ENCODE measurements at regions not wholly inside any gene's neighbourhood (a gene's known extent, or its start where the extent isn't known, plus 50 kb on each side); places are given as distances from the start of the nearest gene placed in this dataset.

GRCh38 chr16:19980632-19981265 is 92.9 kb downstream of the GPR139 start:
- DNase-seq (ENCODE audit: low read depth in 2 of 2): no peak
- no peak overlapping the region for H3K9ac ChIP-seq (ENCODE audit: insufficient read depth, low read length)
- H3K4me2 ChIP-seq (ENCODE audit: extremely low read depth, insufficient read depth, low read length): no peak overlapping the region
- no peak overlapping the region for H3K4me3 ChIP-seq (replicated peaks in 1 of 4; ENCODE audit: control extremely low read depth in 1 of 4, insufficient read depth in 1 of 4, low read depth in 3 of 4, low read length in 4 of 4)
- H3K9me3 ChIP-seq (ENCODE audit: control insufficient read depth, insufficient read depth, low read depth, low read length): no peaks in the 10 kb centered on the region
- H3K27ac ChIP-seq (ENCODE audit: insufficient read depth, low read length): no peak overlapping the region
- no peaks in the 10 kb centered on the region for H3K4me1 ChIP-seq (ENCODE audit: control insufficient read depth, extremely low read depth, insufficient read depth, low read length)
- H3K79me2 ChIP-seq (ENCODE audit: control insufficient read depth, insufficient read depth, low read length): no peaks in the 10 kb centered on the region
- H4K20me1 ChIP-seq (ENCODE audit: control insufficient read depth, extremely low read depth, insufficient read depth, low read length): no peaks in the 10 kb centered on the region
- no peaks in the 10 kb centered on the region for H3K27me3 ChIP-seq (ENCODE audit: control insufficient read depth, insufficient read depth, low read length)
- H2AFZ ChIP-seq (ENCODE audit: low read length): no peak overlapping the region
- no peaks in the 10 kb centered on the region for H3K36me3 ChIP-seq (ENCODE audit: control insufficient read depth, insufficient read depth, low read length)
- TF ChIP-seq, protein P1, sequence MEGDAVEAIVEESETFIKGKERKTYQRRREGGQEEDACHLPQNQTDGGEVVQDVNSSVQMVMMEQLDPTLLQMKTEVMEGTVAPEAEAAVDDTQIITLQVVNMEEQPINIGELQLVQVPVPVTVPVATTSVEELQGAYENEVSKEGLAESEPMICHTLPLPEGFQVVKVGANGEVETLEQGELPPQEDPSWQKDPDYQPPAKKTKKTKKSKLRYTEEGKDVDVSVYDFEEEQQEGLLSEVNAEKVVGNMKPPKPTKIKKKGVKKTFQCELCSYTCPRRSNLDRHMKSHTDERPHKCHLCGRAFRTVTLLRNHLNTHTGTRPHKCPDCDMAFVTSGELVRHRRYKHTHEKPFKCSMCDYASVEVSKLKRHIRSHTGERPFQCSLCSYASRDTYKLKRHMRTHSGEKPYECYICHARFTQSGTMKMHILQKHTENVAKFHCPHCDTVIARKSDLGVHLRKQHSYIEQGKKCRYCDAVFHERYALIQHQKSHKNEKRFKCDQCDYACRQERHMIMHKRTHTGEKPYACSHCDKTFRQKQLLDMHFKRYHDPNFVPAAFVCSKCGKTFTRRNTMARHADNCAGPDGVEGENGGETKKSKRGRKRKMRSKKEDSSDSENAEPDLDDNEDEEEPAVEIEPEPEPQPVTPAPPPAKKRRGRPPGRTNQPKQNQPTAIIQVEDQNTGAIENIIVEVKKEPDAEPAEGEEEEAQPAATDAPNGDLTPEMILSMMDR (conservative IDR thresholded peaks at IDR 0.05 in 1 of 2, IDR thresholded peaks at IDR 0.05 in 1 of 2; ENCODE audit: low read depth in 1 of 2, low read length in 2 of 2): peak in 1 of 2 donors; percentile 22
- TF ChIP-seq EZH2 (IDR thresholded peaks at IDR 0.05; ENCODE audit: low read length, missing control alignments): no peak

DNA sequence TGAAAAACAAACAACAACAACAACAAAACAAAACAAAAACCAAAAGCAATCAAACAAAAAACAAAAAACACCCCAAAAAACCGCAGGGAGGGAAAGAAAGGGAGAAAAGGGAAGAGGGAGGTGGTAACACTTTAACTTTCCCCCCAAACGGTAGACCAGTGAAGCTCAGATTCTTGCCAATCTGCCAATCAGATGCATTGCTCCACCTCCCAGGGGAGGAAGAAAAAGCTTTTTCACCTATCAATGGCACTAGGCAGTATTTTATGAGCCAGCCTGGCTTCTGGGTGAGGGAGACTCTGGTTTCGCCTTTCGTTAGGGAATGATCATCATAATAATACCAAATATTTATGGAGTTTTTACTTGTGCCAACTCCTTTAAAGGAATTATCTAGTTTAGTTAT is 94.1 kb downstream of the GPR139 start:
- DNase-seq (ENCODE audit: low read depth in 2 of 2): no peak
- no peak overlapping the region for H3K9ac ChIP-seq (ENCODE audit: insufficient read depth, low read length)

GRCh38 chr16:19974607-19975006 is 90.0 kb upstream of the GPRC5B start:
- no peak for DNase-seq (ENCODE audit: low read depth in 2 of 2)
- H3K9me3 ChIP-seq (ENCODE audit: control insufficient read depth, insufficient read depth, low read depth, low read length): no peaks in the 10 kb centered on the region
- no peak overlapping the region for H2AFZ ChIP-seq (ENCODE audit: low read length)
- TF ChIP-seq, protein P1 (conservative IDR thresholded peaks at IDR 0.05 in 1 of 2, IDR thresholded peaks at IDR 0.05 in 1 of 2; ENCODE audit: low read depth in 1 of 2, low read length in 2 of 2): no peak
- TF ChIP-seq EZH2 (IDR thresholded peaks at IDR 0.05; ENCODE audit: low read length, missing control alignments): no peak
- no peak overlapping the region for H3K4me2 ChIP-seq (ENCODE audit: extremely low read depth, insufficient read depth, low read length)
- no peaks in the 10 kb centered on the region for H3K4me1 ChIP-seq (ENCODE audit: control insufficient read depth, extremely low read depth, insufficient read depth, low read length)
- no peaks in the 10 kb centered on the region for H4K20me1 ChIP-seq (ENCODE audit: control insufficient read depth, extremely low read depth, insufficient read depth, low read length)
- no peak overlapping the region for H3K27ac ChIP-seq (ENCODE audit: insufficient read depth, low read length)
- H3K79me2 ChIP-seq (ENCODE audit: control insufficient read depth, insufficient read depth, low read length): no peaks in the 10 kb centered on the region
- no peak overlapping the region for H3K4me3 ChIP-seq (replicated peaks in 1 of 4; ENCODE audit: control extremely low read depth in 1 of 4, insufficient read depth in 1 of 4, low read depth in 3 of 4, low read length in 4 of 4)
- no peaks in the 10 kb centered on the region for H3K36me3 ChIP-seq (ENCODE audit: control insufficient read depth, insufficient read depth, low read length)
- H3K9ac ChIP-seq (ENCODE audit: insufficient read depth, low read length): no peak overlapping the region
- no peaks in the 10 kb centered on the region for H3K27me3 ChIP-seq (ENCODE audit: control insufficient read depth, insufficient read depth, low read length)

More for the DNA sequence above, 94.1 kb downstream of the GPR139 start:
- Histone ChIP-seq H3K4me3 (replicated peaks in 1 of 4; ENCODE audit: control extremely low read depth in 1 of 4, insufficient read depth in 1 of 4, low read depth in 3 of 4, low read length in 4 of 4) (no peak overlapping the region), H3K4me1 (ENCODE audit: control insufficient read depth, extremely low read depth, insufficient read depth, low read length) (no peaks in the 10 kb centered on the region), H3K27me3 (ENCODE audit: control insufficient read depth, insufficient read depth, low read length) (no peaks in the 10 kb centered on the region), H2AFZ (ENCODE audit: low read length) (no peak overlapping the region), H4K20me1 (ENCODE audit: control insufficient read depth, extremely low read depth, insufficient read depth, low read length) (no peaks in the 10 kb centered on the region), H3K27ac (ENCODE audit: insufficient read depth, low read length) (no peak overlapping the region), H3K4me2 (ENCODE audit: extremely low read depth, insufficient read depth, low read length) (no peak overlapping the region), H3K79me2 (ENCODE audit: control insufficient read depth, insufficient read depth, low read length) (no peaks in the 10 kb centered on the region), H3K9me3 (ENCODE audit: control insufficient read depth, insufficient read depth, low read depth, low read length) (no peaks in the 10 kb centered on the region), H3K36me3 (ENCODE audit: control insufficient read depth, insufficient read depth, low read length) (no peaks in the 10 kb centered on the region)
- no peak for TF ChIP-seq EZH2 (IDR thresholded peaks at IDR 0.05; ENCODE audit: low read length, missing control alignments)
- TF ChIP-seq, protein P1 (conservative IDR thresholded peaks at IDR 0.05 in 1 of 2, IDR thresholded peaks at IDR 0.05 in 1 of 2; ENCODE audit: low read depth in 1 of 2, low read length in 2 of 2): no peak

All from fibroblast of lung (primary cell).